ENCODE measurements at regions not wholly inside any gene's neighbourhood (a gene's known extent, or its start where the extent isn't known, plus 50 kb on each side); places are given as distances from the start of the nearest gene placed in this dataset.

- Histone ChIP-seq H3K27ac (no peak overlapping the region), H3K4me1 (replicated peaks) (no peaks in the 10 kb centered on the region), H3K9me3 (replicated peaks) (no peaks in the 10 kb centered on the region), H3K36me3 (no peaks in the 10 kb centered on the region), H3K27me3 (replicated peaks) (no peaks in the 10 kb centered on the region), H3K4me3 (no peak overlapping the region)
- no peak for DNase-seq (ENCODE audit: low read depth in 1 of 2, low spot score in 2 of 2)
Measured at GRCh38 chr3:28768439-28768838, 419.8 kb upstream of the AZI2 start.

GRCh38 chr3:28777806-28778475 is 429.3 kb upstream of the AZI2 start:
- no peaks in the 10 kb centered on the region for H3K27me3 ChIP-seq (replicated peaks)
- no peaks in the 10 kb centered on the region; the same call in 1 of the 2 replicates for H3K9me3 ChIP-seq (replicated peaks)
- no peak for DNase-seq (ENCODE audit: low read depth in 1 of 2, low spot score in 2 of 2)
- H3K4me1 ChIP-seq (replicated peaks) = no peaks in the 10 kb centered on the region
- no peaks in the 10 kb centered on the region for H3K36me3 ChIP-seq
- no peak overlapping the region for H3K4me3 ChIP-seq
- no peak overlapping the region for H3K27ac ChIP-seq

GRCh38 chr3:28780480-28780879 is 431.9 kb upstream of the AZI2 start:
- DNase-seq (ENCODE audit: low read depth in 1 of 2, low spot score in 2 of 2) = no peak
- no peaks in the 10 kb centered on the region for H3K27me3 ChIP-seq (replicated peaks)
- no peaks in the 10 kb centered on the region for H3K36me3 ChIP-seq
- H3K4me1 ChIP-seq (replicated peaks) = no peaks in the 10 kb centered on the region
- H3K27ac ChIP-seq = no peak overlapping the region
- H3K9me3 ChIP-seq (replicated peaks) = no peaks in the 10 kb centered on the region
- no peak overlapping the region for H3K4me3 ChIP-seq

- DNase-seq (ENCODE audit: low read depth in 1 of 2, low spot score in 2 of 2) = no peak
- H3K9me3 ChIP-seq (replicated peaks) = no peaks in the 10 kb centered on the region
- no peaks in the 10 kb centered on the region for H3K27me3 ChIP-seq (replicated peaks)
- H3K27ac ChIP-seq = no peak overlapping the region
- no peak overlapping the region for H3K4me3 ChIP-seq
- H3K36me3 ChIP-seq = no peaks in the 10 kb centered on the region
- H3K4me1 ChIP-seq (replicated peaks) = no peaks in the 10 kb centered on the region
Measured at GRCh38 chr3:28781053-28781452, 432.4 kb upstream of the AZI2 start.

- H3K27me3 ChIP-seq (replicated peaks) = no peaks in the 10 kb centered on the region
- no peaks in the 10 kb centered on the region for H3K9me3 ChIP-seq (replicated peaks)
- no peaks in the 10 kb centered on the region for H3K36me3 ChIP-seq
- no peaks in the 10 kb centered on the region for H3K4me1 ChIP-seq (replicated peaks)
- no peak for DNase-seq (ENCODE audit: low read depth in 1 of 2, low spot score in 2 of 2)
- no peak overlapping the region for H3K4me3 ChIP-seq
- no peak overlapping the region for H3K27ac ChIP-seq
Measured at GRCh38 chr3:28786446-28786845, 437.8 kb upstream of the AZI2 start.

- Histone ChIP-seq H3K27ac (no peak overlapping the region), H3K4me3 (no peak overlapping the region), H3K4me1 (replicated peaks) (no peaks in the 10 kb centered on the region)
Measured at GRCh38 chr3:28788571-28788970, 439.9 kb upstream of the AZI2 start.

GRCh38 chr3:28791713-28792255 is 443.2 kb upstream of the AZI2 start:
- Histone ChIP-seq H3K27ac (no peak overlapping the region), H3K27me3 (replicated peaks) (no peaks in the 10 kb centered on the region)
- peak in 1 of 2 experiments; percentile 19 for DNase-seq (ENCODE audit: low read depth in 1 of 2, low spot score in 2 of 2)

More at GRCh38 chr3:28788571-28788970, 439.9 kb upstream of the AZI2 start:
- H3K36me3 ChIP-seq = no peaks in the 10 kb centered on the region
- H3K27me3 ChIP-seq (replicated peaks) = no peaks in the 10 kb centered on the region
- DNase-seq (ENCODE audit: low read depth in 1 of 2, low spot score in 2 of 2) = no peak
- no peaks in the 10 kb centered on the region for H3K9me3 ChIP-seq (replicated peaks)

GRCh38 chr3:28792604-28793003 is 444.0 kb upstream of the AZI2 start:
- no peaks in the 10 kb centered on the region for H3K9me3 ChIP-seq (replicated peaks)
- H3K27me3 ChIP-seq (replicated peaks) = no peaks in the 10 kb centered on the region
- H3K4me3 ChIP-seq = no peak overlapping the region
- no peaks in the 10 kb centered on the region for H3K4me1 ChIP-seq (replicated peaks)
- no peak overlapping the region for H3K27ac ChIP-seq
- no peaks in the 10 kb centered on the region for H3K36me3 ChIP-seq
- no peak for DNase-seq (ENCODE audit: low read depth in 1 of 2, low spot score in 2 of 2)

More at GRCh38 chr3:28791713-28792255, 443.2 kb upstream of the AZI2 start:
- Histone ChIP-seq H3K36me3 (no peaks in the 10 kb centered on the region), H3K4me1 (replicated peaks) (no peaks in the 10 kb centered on the region), H3K9me3 (replicated peaks) (no peaks in the 10 kb centered on the region), H3K4me3 (no peak overlapping the region)

- Histone ChIP-seq H3K27me3 (replicated peaks) (no peaks in the 10 kb centered on the region), H3K9me3 (replicated peaks) (no peaks in the 10 kb centered on the region), H3K4me3 (no peak overlapping the region), H3K4me1 (replicated peaks) (no peaks in the 10 kb centered on the region), H3K36me3 (no peaks in the 10 kb centered on the region), H3K27ac (no peak overlapping the region)
- DNase-seq (ENCODE audit: low read depth in 1 of 2, low spot score in 2 of 2) = no peak
Measured at GRCh38 chr3:28799084-28799483, 450.5 kb upstream of the AZI2 start.

GRCh38 chr3:28800203-28800602 is 451.6 kb upstream of the AZI2 start:
- Histone ChIP-seq H3K27me3 (replicated peaks) (no peaks in the 10 kb centered on the region), H3K36me3 (no peaks in the 10 kb centered on the region), H3K27ac (no peak overlapping the region), H3K9me3 (replicated peaks) (no peaks in the 10 kb centered on the region), H3K4me3 (no peak overlapping the region), H3K4me1 (replicated peaks) (no peaks in the 10 kb centered on the region)
- no peak for DNase-seq (ENCODE audit: low read depth in 1 of 2, low spot score in 2 of 2)

- Histone ChIP-seq H3K4me3 (no peak overlapping the region), H3K27me3 (replicated peaks) (no peaks in the 10 kb centered on the region), H3K36me3 (no peaks in the 10 kb centered on the region), H3K9me3 (replicated peaks) (no peaks in the 10 kb centered on the region), H3K4me1 (replicated peaks) (no peaks in the 10 kb centered on the region), H3K27ac (no peak overlapping the region)
- DNase-seq (ENCODE audit: low read depth in 1 of 2, low spot score in 2 of 2) = no peak
Measured at GRCh38 chr3:28808068-28808467, 459.4 kb upstream of the AZI2 start.

GRCh38 chr3:28816017-28816416 is 464.9 kb upstream of the RBMS3 start:
- Histone ChIP-seq H3K4me1 (replicated peaks) (no peaks in the 10 kb centered on the region), H3K27me3 (replicated peaks) (0 out of 2 replicates have a peak, but pooled peaks cover 3% of the 10 kb centered on the region), H3K9me3 (replicated peaks) (no peaks in the 10 kb centered on the region), H3K27ac (no peak overlapping the region), H3K36me3 (no peaks in the 10 kb centered on the region), H3K4me3 (no peak overlapping the region)
- no peak for DNase-seq (ENCODE audit: low read depth in 1 of 2, low spot score in 2 of 2)

GRCh38 chr3:28824316-28824715 is 456.6 kb upstream of the RBMS3 start:
- Histone ChIP-seq H3K4me3 (no peak overlapping the region), H3K4me1 (replicated peaks) (no peaks in the 10 kb centered on the region), H3K9me3 (replicated peaks) (no peaks in the 10 kb centered on the region), H3K27me3 (replicated peaks) (0 out of 2 replicates have a peak, but pooled peaks cover under 1% of the 10 kb centered on the region), H3K27ac (no peak overlapping the region), H3K36me3 (no peaks in the 10 kb centered on the region)
- no peak for DNase-seq (ENCODE audit: low read depth in 1 of 2, low spot score in 2 of 2)

GRCh38 chr3:28826840-28827239 is 454.0 kb upstream of the RBMS3 start:
- H3K27me3 ChIP-seq (replicated peaks) = peaks cover 3% of the 10 kb centered on the region; the same call in 1 of the 2 replicates
- H3K27ac ChIP-seq = no peak overlapping the region
- no peak for DNase-seq (ENCODE audit: low read depth in 1 of 2, low spot score in 2 of 2)
- H3K36me3 ChIP-seq = no peaks in the 10 kb centered on the region
- H3K4me3 ChIP-seq = no peak overlapping the region
- no peaks in the 10 kb centered on the region for H3K4me1 ChIP-seq (replicated peaks)
- H3K9me3 ChIP-seq (replicated peaks) = no peaks in the 10 kb centered on the region
